Activated T-helper 2 cell treated with anti-CD3 and anti-CD28 coated beads, Interferon-gamma antibody, Interleukin-2, Interleukin-4, amounts not matched to agents 10 μg/mL and 5 μg/mL and 100 μg/mL, durations not matched to agents 14 hours and 24 hours and 36 hours (primary cell): ENCODE measurements at regions not wholly inside any gene's neighbourhood (a gene's known extent, or its start where the extent isn't known, plus 50 kb on each side); places are given as distances from the start of the nearest gene placed in this dataset.

Source experiments
- DNase-seq: peaks from one replicate; pipeline ENCODE4 v3.0.0; 2021; ENCODE audit warnings: low spot score
- H3K27ac Mint-ChIP-seq: one replicate; pipeline ENCODE4 v1.8.0; 2021; ENCODE audit warnings: mixed read lengths
- H3K27me3 Mint-ChIP-seq: one replicate; pipeline ENCODE4 v1.8.0; 2021; ENCODE audit warnings: low read depth, mixed read lengths
- H3K36me3 Mint-ChIP-seq: one replicate; pipeline ENCODE4 v1.8.0; 2021; ENCODE audit warnings: low read depth, mixed read lengths
- H3K4me1 Mint-ChIP-seq: one replicate; pipeline ENCODE4 v1.8.0; 2021; ENCODE audit warnings: low read depth, mixed read lengths
- H3K4me3 Mint-ChIP-seq: one replicate; pipeline ENCODE4 v1.8.0; 2021; ENCODE audit warnings: low read depth, mild to moderate bottlenecking, moderate library complexity, mixed read lengths
- H3K9me3 Mint-ChIP-seq: one replicate; pipeline ENCODE4 v1.8.0; 2021; ENCODE audit warnings: mixed read lengths
- intact Hi-C: fragments of 100-400 bp; cut with micrococcal nuclease; formaldehyde crosslinking; loops from one replicate; pipeline ENCODE4 v1.15.1; 2023

- Mint-ChIP-seq H3K36me3 (no peaks in the 10 kb centered on the region), H3K9me3 (peaks cover 4% of the 10 kb centered on the region), H3K4me3 (no peak overlapping the region), H3K27me3 (no peaks in the 10 kb centered on the region), H3K27ac (peak overlapping the region; percentile 54), H3K4me1 (peaks cover 56% of the 10 kb centered on the region)
- DNase-seq: no peak
- intact Hi-C loops: loop anchor here (10.0 kb wide), 1 partner anchor 137 kb away; no protein-coding TSS in a partner anchor
These were observed 150.9 kb downstream of the ZC3H11B start for GRCh38 chr1:219461981-219462400.

DNA sequence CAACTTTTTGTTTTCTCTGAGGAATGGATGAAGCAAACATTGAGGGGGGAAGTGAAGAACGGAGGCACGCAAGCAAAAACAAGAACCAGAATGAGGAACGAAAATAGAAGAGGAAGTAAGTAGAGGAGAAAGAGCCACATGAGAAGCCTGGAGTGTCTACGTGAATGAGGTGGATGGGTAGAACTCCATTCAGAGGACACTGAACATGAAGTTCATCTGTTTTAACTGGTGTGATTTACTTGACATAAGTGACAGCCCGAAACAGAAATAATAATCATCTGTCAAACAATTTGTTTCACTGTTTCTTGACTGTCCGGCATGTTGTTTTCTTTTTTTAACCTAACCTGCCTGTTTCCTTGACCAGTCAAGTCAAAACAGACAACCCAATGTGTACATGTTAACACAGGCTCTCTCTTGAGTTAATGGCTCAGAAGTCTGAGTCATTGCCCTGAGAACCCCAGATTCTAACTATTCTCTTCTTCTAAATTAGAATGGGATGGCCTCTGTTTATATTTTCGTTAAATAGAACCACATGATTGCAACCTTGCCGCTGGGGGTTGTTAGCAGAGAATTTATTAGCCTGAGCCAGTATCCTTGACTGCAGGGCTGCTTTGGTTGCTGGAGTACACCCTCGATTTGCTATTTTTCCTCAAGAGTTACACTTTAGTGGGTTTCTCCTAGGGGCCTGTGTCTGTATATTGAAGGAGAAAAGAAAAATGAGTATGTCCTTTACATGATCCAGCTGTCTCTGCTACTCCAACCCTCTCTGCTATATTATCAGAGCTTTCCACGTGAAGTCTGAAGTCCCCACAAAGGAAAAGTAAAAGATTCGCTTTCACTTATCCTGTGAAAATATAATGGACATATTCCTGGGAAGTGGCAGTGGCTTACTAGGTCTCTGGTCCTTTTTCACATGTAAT, 151.7 kb downstream of the ZC3H11B start:
- H3K4me1 Mint-ChIP-seq: peaks cover 51% of the 10 kb centered on the region
- H3K4me3 Mint-ChIP-seq: no peak overlapping the region
- intact Hi-C loops: loop anchor here (10.0 kb wide), 1 partner anchor 136 kb away; no protein-coding TSS in a partner anchor
- H3K27me3 Mint-ChIP-seq: no peaks in the 10 kb centered on the region
- no peak for DNase-seq
- no peaks in the 10 kb centered on the region for H3K36me3 Mint-ChIP-seq
- peaks cover 4% of the 10 kb centered on the region for H3K9me3 Mint-ChIP-seq
- peak overlapping the region; percentile 54 for H3K27ac Mint-ChIP-seq

GRCh38 chr1:219460081-219460895, 152.6 kb downstream of the ZC3H11B start:
- Mint-ChIP-seq H3K36me3 (no peaks in the 10 kb centered on the region), H3K4me3 (no peak overlapping the region), H3K27me3 (no peaks in the 10 kb centered on the region), H3K27ac (peak overlapping the region; percentile 69), H3K9me3 (no peaks in the 10 kb centered on the region), H3K4me1 (peaks cover 45% of the 10 kb centered on the region)
- intact Hi-C loops: loop anchor here (10.0 kb wide), 1 partner anchor 135 kb away; no protein-coding TSS in a partner anchor
- DNase-seq: no peak

GRCh38 chr1:219459351-219460080, 153.4 kb downstream of the ZC3H11B start:
- intact Hi-C loops: loop anchor here (10.0 kb wide), 1 partner anchor 135 kb away; no protein-coding TSS in a partner anchor
- DNase-seq: no peak
- H3K27me3 Mint-ChIP-seq: no peaks in the 10 kb centered on the region
- no peak overlapping the region for H3K27ac Mint-ChIP-seq
- H3K9me3 Mint-ChIP-seq: no peaks in the 10 kb centered on the region
- no peak overlapping the region for H3K4me3 Mint-ChIP-seq
- no peaks in the 10 kb centered on the region for H3K36me3 Mint-ChIP-seq
- H3K4me1 Mint-ChIP-seq: peaks cover 39% of the 10 kb centered on the region

- intact Hi-C loops: no loop called here
- peaks cover 10% of the 10 kb centered on the region for H3K4me1 Mint-ChIP-seq
- H3K27me3 Mint-ChIP-seq: peaks cover 4% of the 10 kb centered on the region
- no peak for DNase-seq
- no peak overlapping the region for H3K27ac Mint-ChIP-seq
- no peaks in the 10 kb centered on the region for H3K9me3 Mint-ChIP-seq
- H3K36me3 Mint-ChIP-seq: no peaks in the 10 kb centered on the region
- no peak overlapping the region for H3K4me3 Mint-ChIP-seq
These were observed 166.6 kb downstream of the ZC3H11B start for GRCh38 chr1:219446288-219446687.

GRCh38 chr1:219445864-219446263, 167.0 kb downstream of the ZC3H11B start:
- Mint-ChIP-seq H3K27me3 (peaks cover 4% of the 10 kb centered on the region), H3K27ac (no peak overlapping the region), H3K4me1 (peaks cover 10% of the 10 kb centered on the region), H3K4me3 (no peak overlapping the region), H3K36me3 (no peaks in the 10 kb centered on the region), H3K9me3 (no peaks in the 10 kb centered on the region)
- intact Hi-C loops: no loop called here
- no peak for DNase-seq

DNA sequence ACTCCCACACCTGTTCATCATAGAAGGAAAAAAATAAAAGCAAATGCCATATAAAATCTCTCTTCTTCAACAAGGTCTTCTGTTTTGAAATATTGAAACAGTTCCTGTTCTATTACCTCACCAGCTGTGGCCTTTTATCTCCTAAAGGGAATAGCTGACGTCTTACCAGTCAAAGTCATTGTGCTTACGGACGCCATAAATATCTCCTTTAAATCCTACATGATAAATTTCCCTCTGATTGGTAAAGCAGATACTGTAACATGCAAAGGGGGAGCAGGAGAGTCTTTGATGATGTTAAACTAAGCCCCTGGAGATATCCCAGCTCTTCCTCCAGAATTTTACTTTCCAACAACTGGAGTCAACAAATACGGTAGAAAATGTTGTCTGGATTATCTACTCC, 168.4 kb downstream of the ZC3H11B start:
- DNase-seq: no peak
- intact Hi-C loops: no loop called here
- Mint-ChIP-seq H3K9me3 (no peaks in the 10 kb centered on the region), H3K4me3 (no peak overlapping the region), H3K4me1 (peaks cover 10% of the 10 kb centered on the region), H3K27ac (no peak overlapping the region), H3K27me3 (no peaks in the 10 kb centered on the region), H3K36me3 (no peaks in the 10 kb centered on the region)

DNA sequence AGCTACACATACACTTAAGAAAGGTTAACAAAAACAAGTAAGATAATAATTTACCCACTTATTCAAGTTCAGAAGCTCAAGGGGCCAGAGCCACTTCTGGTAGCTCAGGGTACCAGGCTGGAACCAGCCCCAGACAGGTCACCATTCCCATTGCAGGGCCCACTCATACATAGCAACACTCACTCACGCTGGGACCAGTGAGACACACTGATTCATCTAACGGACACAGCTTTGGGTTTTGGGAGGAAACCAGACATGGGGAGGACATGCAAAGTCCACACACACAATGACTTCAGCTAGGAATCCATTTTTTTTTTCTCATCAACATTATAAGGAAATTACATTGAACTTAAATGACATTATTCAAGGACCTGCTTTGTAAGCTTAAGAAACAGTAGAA, 169.1 kb downstream of the ZC3H11B start:
- no peaks in the 10 kb centered on the region for H3K9me3 Mint-ChIP-seq
- intact Hi-C loops: loop anchor here (2.0 kb wide), 1 partner anchor 21 kb away; no protein-coding TSS in a partner anchor

GRCh38 chr1:219442611-219443061, 170.3 kb downstream of the ZC3H11B start:
- peaks cover 14% of the 10 kb centered on the region for H3K4me1 Mint-ChIP-seq
- intact Hi-C loops: loop anchor here (2.0 kb wide), 1 partner anchor 22 kb away; no protein-coding TSS in a partner anchor
- H3K27ac Mint-ChIP-seq: no peak overlapping the region
- H3K27me3 Mint-ChIP-seq: no peaks in the 10 kb centered on the region
- DNase-seq: no peak
- no peaks in the 10 kb centered on the region for H3K36me3 Mint-ChIP-seq
- no peak overlapping the region for H3K4me3 Mint-ChIP-seq
- no peaks in the 10 kb centered on the region for H3K9me3 Mint-ChIP-seq

More for the DNA sequence above, 169.1 kb downstream of the ZC3H11B start:
- no peak overlapping the region for H3K27ac Mint-ChIP-seq
- DNase-seq: no peak
- no peaks in the 10 kb centered on the region for H3K27me3 Mint-ChIP-seq
- H3K4me1 Mint-ChIP-seq: peaks cover 12% of the 10 kb centered on the region
- H3K36me3 Mint-ChIP-seq: no peaks in the 10 kb centered on the region
- H3K4me3 Mint-ChIP-seq: no peak overlapping the region

- H3K4me3 Mint-ChIP-seq: no peak overlapping the region
- H3K27ac Mint-ChIP-seq: no peak overlapping the region
- H3K9me3 Mint-ChIP-seq: no peaks in the 10 kb centered on the region
- DNase-seq: no peak
- no peaks in the 10 kb centered on the region for H3K36me3 Mint-ChIP-seq
- no peaks in the 10 kb centered on the region for H3K27me3 Mint-ChIP-seq
- H3K4me1 Mint-ChIP-seq: peaks cover 14% of the 10 kb centered on the region
- intact Hi-C loops: loop anchor here (2.0 kb wide), 1 partner anchor 23 kb away; no protein-coding TSS in a partner anchor
These were observed 171.0 kb downstream of the ZC3H11B start for GRCh38 chr1:219441884-219442283.

GRCh38 chr1:219439376-219439775, 173.5 kb downstream of the ZC3H11B start:
- H3K4me3 Mint-ChIP-seq: no peak overlapping the region

GRCh38 chr1:219438386-219438785, 174.5 kb downstream of the ZC3H11B start:
- no peak overlapping the region for H3K4me3 Mint-ChIP-seq
- H3K36me3 Mint-ChIP-seq: no peaks in the 10 kb centered on the region
- H3K27me3 Mint-ChIP-seq: no peaks in the 10 kb centered on the region
- intact Hi-C loops: no loop called here
- H3K4me1 Mint-ChIP-seq: peaks cover 13% of the 10 kb centered on the region
- H3K9me3 Mint-ChIP-seq: no peaks in the 10 kb centered on the region
- no peak for DNase-seq
- no peak overlapping the region for H3K27ac Mint-ChIP-seq

More at GRCh38 chr1:219439376-219439775, 173.5 kb downstream of the ZC3H11B start:
- Mint-ChIP-seq H3K27me3 (no peaks in the 10 kb centered on the region), H3K4me1 (peaks cover 14% of the 10 kb centered on the region), H3K9me3 (no peaks in the 10 kb centered on the region), H3K27ac (no peak overlapping the region), H3K36me3 (no peaks in the 10 kb centered on the region)
- intact Hi-C loops: no loop called here
- no peak for DNase-seq
